ENCODE measurements at regions not wholly inside any gene's neighbourhood (a gene's known extent, or its start where the extent isn't known, plus 50 kb on each side); places are given as distances from the start of the nearest gene placed in this dataset.

DNA sequence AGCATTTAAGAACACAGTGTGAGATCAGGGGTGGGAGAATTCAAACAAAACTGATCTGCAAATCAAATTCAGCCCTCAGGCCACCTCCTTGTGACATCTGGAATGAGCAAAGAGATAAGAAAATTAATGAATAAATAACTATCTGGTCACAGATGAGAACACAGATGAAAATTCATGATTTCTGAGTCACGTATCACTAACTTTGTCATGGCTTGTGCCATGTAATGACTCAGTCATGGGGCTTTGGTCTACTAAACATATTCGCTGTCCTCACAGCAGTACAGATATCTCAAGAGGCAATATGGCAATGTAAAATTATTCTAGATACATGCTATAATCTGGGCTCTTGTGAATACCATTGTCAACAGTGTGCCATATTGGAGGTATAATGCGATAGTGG is 274.4 kb downstream of the MAN2A1 start:
- intact Hi-C loops (cut with micrococcal nuclease) = no loop called here
- Mint-ChIP-seq H3K9me3 (peaks cover 0 to 3% (median 0%) of the 10 kb centered on the region in 8 donors), H3K27me3 (no peaks in the 10 kb centered on the region), H3K4me1 (peaks cover 0 to 2% (median 1%) of the 10 kb centered on the region in 4 donors), H3K27ac (no peak overlapping the region), H3K36me3 (no peaks in the 10 kb centered on the region), H3K4me3 (no peak overlapping the region)
- ChIA-PET CTCF (ENCODE audit: partially characterized antibody) (no interaction called here), POLR2A (ENCODE audit: partially characterized antibody) (no interaction called here)
- H3K27ac ChIP-seq (ENCODE audit: low read depth, low read length) = no peak overlapping the region
- H3K4me1 ChIP-seq (ENCODE audit: insufficient read depth, low read length) = no peaks in the 10 kb centered on the region
- H3K36me3 ChIP-seq (ENCODE audit: insufficient read depth, low read length) = no peaks in the 10 kb centered on the region
- no peak overlapping the region for H3K4me3 ChIP-seq (ENCODE audit: low read length in 2 of 2)
- no peak for DNase-seq
- H3K27me3 ChIP-seq (ENCODE audit: insufficient read depth, low read length) = no peaks in the 10 kb centered on the region
- no peaks in the 10 kb centered on the region for H3K9me3 ChIP-seq (ENCODE audit: control insufficient read depth in 1 of 2, low read length in 2 of 2)

DNA sequence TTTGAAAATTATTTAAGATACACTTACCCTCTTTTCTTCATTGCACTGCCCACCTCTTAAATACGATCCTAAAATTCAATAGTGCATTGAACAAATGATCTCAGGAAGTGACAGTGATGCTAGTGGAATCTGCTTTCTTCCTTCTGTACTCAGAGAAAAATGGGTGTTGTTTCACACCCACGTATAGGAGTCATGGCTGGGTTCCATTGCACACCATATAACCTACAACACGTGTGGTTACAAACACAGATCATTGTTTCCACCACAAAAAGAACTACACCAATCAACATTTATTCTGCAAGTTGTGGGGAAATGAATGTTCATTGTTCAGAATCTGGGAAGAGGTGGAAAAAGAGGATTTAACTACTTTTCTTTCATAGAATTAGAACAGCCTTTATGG is 275.9 kb downstream of the MAN2A1 start:
- H3K4me1 ChIP-seq (ENCODE audit: insufficient read depth, low read length) = no peaks in the 10 kb centered on the region
- no peaks in the 10 kb centered on the region for H3K36me3 ChIP-seq (ENCODE audit: insufficient read depth, low read length)
- no peak overlapping the region for H3K27ac ChIP-seq (ENCODE audit: low read depth, low read length)
- no peak for DNase-seq
- H3K27ac Mint-ChIP-seq = no peak overlapping the region
- H3K4me3 Mint-ChIP-seq = no peak overlapping the region
- intact Hi-C loops (cut with micrococcal nuclease) = no loop called here
- H3K4me1 Mint-ChIP-seq = no peaks in the 10 kb centered on the region
- H3K36me3 Mint-ChIP-seq = no peaks in the 10 kb centered on the region
- H3K27me3 Mint-ChIP-seq = no peaks in the 10 kb centered on the region
- POLR2A ChIA-PET (ENCODE audit: partially characterized antibody) = no interaction called here
- CTCF ChIA-PET (ENCODE audit: partially characterized antibody) = no interaction called here
- no peaks in the 10 kb centered on the region for H3K27me3 ChIP-seq (ENCODE audit: insufficient read depth, low read length)
- no peak overlapping the region for H3K4me3 ChIP-seq (ENCODE audit: low read length in 2 of 2)
- H3K9me3 ChIP-seq (ENCODE audit: control insufficient read depth in 1 of 2, low read length in 2 of 2) = no peaks in the 10 kb centered on the region
- peaks cover 0 to 3% (median 0%) of the 10 kb centered on the region in 8 donors for H3K9me3 Mint-ChIP-seq

DNA sequence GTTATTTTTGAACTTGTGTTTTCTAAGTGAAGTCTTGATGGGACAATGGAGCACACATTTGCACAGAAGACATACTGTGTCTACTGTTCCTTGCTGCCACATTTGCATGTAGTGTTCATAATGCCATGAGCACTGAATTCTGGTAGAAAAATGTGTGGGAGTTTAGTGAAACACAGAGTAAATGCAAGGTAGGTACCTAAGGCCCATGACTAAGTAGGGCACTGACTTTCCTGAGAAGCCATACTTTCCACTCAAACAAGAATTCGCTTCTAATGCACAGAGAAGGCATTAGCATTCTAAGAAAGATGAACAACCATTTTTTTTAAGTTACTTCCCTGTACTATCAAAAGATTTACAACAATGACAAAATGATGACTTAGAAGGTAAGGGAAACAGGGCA is 282.2 kb downstream of the MAN2A1 start:
- ChIA-PET CTCF (ENCODE audit: partially characterized antibody) (no interaction called here), POLR2A (ENCODE audit: partially characterized antibody) (interaction anchor here (0.6 kb wide), 1 partner anchor 50 kb away, joined by 3 read pairs; no protein-coding TSS in a partner anchor)
- H3K36me3 Mint-ChIP-seq = no peaks in the 10 kb centered on the region
- H3K4me1 Mint-ChIP-seq = peaks cover 0 to 11% (median 3%) of the 10 kb centered on the region in 4 donors
- no peaks in the 10 kb centered on the region for H3K27me3 Mint-ChIP-seq
- Histone ChIP-seq H3K27me3 (ENCODE audit: insufficient read depth, low read length) (no peaks in the 10 kb centered on the region), H3K27ac (ENCODE audit: low read depth, low read length) (no peak overlapping the region), H3K36me3 (ENCODE audit: insufficient read depth, low read length) (no peaks in the 10 kb centered on the region), H3K9me3 (ENCODE audit: control insufficient read depth in 1 of 2, low read length in 2 of 2) (no peaks in the 10 kb centered on the region), H3K4me3 (ENCODE audit: low read length in 2 of 2) (no peak overlapping the region), H3K4me1 (ENCODE audit: insufficient read depth, low read length) (no peaks in the 10 kb centered on the region)
- H3K4me3 Mint-ChIP-seq = no peak overlapping the region
- no peak overlapping the region for H3K27ac Mint-ChIP-seq
- intact Hi-C loops (cut with micrococcal nuclease) = no loop called here
- no peak for DNase-seq
- peaks cover 0 to 3% (median 0%) of the 10 kb centered on the region in 8 donors for H3K9me3 Mint-ChIP-seq

DNA sequence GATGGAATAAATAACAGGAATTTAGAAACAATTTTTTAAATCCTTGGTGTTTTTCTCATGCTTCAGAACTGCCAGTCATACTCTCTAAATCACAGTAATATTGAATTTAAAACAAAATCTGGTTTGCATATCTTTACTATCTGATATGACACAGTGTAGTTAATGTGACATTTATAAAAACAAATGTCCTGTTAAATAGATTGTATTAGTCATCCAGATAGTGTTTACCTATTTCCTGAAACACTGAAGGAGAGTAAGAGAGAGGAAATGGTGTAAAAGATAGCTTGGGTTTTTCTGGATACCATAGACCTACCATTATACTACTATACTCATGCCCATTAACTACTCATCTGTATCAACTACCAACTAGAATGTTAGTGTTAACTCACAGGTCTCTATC is 292.3 kb downstream of the MAN2A1 start:
- no peaks in the 10 kb centered on the region for H3K27me3 ChIP-seq (ENCODE audit: insufficient read depth, low read length)
- peaks cover 0 to 1% of the 10 kb centered on the region in 2 donors for H3K27me3 Mint-ChIP-seq
- POLR2A ChIA-PET (ENCODE audit: partially characterized antibody) = no interaction called here
- H3K4me3 ChIP-seq (ENCODE audit: low read length in 2 of 2) = no peak overlapping the region
- H3K27ac Mint-ChIP-seq = no peak overlapping the region
- H3K9me3 ChIP-seq (ENCODE audit: control insufficient read depth in 1 of 2, low read length in 2 of 2) = no peaks in the 10 kb centered on the region
- H3K4me3 Mint-ChIP-seq = no peak overlapping the region
- H3K9me3 Mint-ChIP-seq = peaks cover 0 to 2% (median 0%) of the 10 kb centered on the region in 8 donors
- no peak overlapping the region for H3K27ac ChIP-seq (ENCODE audit: low read depth, low read length)
- peaks cover 0 to 2% (median 0%) of the 10 kb centered on the region in 4 donors for H3K4me1 Mint-ChIP-seq
- intact Hi-C loops (cut with micrococcal nuclease) = no loop called here
- DNase-seq = no peak
- no peaks in the 10 kb centered on the region for H3K4me1 ChIP-seq (ENCODE audit: insufficient read depth, low read length)
- CTCF ChIA-PET (ENCODE audit: partially characterized antibody) = no interaction called here
- no peaks in the 10 kb centered on the region for H3K36me3 ChIP-seq (ENCODE audit: insufficient read depth, low read length)
- no peaks in the 10 kb centered on the region for H3K36me3 Mint-ChIP-seq

DNA sequence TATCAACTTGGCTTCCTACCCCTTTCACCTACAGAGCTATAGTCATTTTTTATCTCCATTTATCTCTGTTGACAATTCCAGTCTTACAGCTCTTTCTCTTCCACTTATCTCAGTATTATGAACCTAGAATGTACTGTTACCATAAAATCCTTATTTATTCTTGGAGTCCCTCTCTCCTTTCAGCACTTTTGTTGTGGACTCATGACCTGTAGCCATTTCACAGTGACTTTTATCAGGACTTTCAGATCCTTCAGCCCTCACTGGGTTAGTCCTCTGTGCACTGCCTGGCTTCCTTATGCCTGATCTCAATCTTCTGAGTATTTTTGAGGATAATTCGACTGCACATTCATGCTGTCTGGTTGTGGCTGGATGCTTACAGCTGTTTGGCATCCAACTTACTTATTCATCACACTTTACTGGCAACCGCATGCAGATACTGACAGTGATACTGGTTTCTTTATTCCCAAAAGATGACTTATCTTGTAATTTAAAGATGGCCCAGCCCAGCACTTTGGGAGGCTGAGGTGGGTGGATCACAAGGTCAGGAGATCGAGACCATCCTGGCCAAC is 293.3 kb downstream of the MAN2A1 start:
- ChIA-PET POLR2A (ENCODE audit: partially characterized antibody) (no interaction called here), CTCF (ENCODE audit: partially characterized antibody) (no interaction called here)
- Histone ChIP-seq H3K4me1 (ENCODE audit: insufficient read depth, low read length) (no peaks in the 10 kb centered on the region), H3K4me3 (ENCODE audit: low read length in 2 of 2) (no peak overlapping the region), H3K36me3 (ENCODE audit: insufficient read depth, low read length) (no peaks in the 10 kb centered on the region), H3K9me3 (ENCODE audit: control insufficient read depth in 1 of 2, low read length in 2 of 2) (no peaks in the 10 kb centered on the region), H3K27ac (ENCODE audit: low read depth, low read length) (no peak overlapping the region), H3K27me3 (ENCODE audit: insufficient read depth, low read length) (no peaks in the 10 kb centered on the region)
- Mint-ChIP-seq H3K27me3 (peaks cover 0 to 1% of the 10 kb centered on the region in 2 donors), H3K9me3 (peaks cover 0 to 4% (median 0%) of the 10 kb centered on the region in 8 donors), H3K36me3 (no peaks in the 10 kb centered on the region), H3K27ac (no peak overlapping the region), H3K4me3 (no peak overlapping the region), H3K4me1 (peaks cover 0 to 2% (median 0%) of the 10 kb centered on the region in 4 donors)
- no peak for DNase-seq
- intact Hi-C loops (cut with micrococcal nuclease) = no loop called here

DNA sequence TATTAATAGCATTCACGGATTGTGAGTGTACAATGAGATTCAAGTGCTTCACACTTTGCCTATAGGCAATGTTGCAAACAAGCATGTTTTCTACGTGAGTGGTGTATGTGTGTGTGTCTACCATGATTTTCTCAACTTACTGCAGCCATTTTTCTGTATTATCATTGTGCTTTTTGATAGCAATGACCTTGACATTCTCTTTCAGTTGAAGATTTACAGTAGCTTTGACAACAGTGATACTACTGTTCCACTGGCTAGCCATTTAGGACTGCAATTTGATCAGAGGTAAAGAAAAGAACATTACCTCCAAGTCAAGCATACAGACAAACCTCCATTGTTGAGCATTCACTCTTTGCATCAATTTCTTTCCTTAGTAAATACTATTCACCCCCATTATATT is 297.0 kb downstream of the MAN2A1 start:
- DNase-seq = no peak
- POLR2A ChIA-PET (ENCODE audit: partially characterized antibody) = no interaction called here
- intact Hi-C loops (cut with micrococcal nuclease) = no loop called here

DNA sequence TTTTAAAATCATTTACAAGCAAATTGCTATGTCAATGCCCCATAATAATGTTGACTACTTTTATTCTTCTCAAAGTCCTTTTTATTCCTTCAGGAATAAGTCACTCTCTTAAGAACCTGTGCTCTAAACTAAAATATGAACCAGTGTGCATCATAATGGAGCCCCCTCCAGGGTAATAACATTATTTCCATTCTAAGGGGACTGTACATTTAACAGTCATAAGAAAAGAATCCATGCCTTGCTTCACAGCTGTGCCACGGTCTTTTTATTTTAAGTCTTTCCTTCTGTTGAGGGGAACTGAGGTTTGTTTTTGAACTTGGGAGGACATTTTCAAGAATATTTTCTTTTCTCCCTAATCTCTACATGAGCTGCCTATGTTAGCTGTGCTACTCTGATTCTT is 297.6 kb downstream of the MAN2A1 start:
- Histone ChIP-seq H3K27me3 (ENCODE audit: insufficient read depth, low read length) (no peaks in the 10 kb centered on the region), H3K9me3 (ENCODE audit: control insufficient read depth in 1 of 2, low read length in 2 of 2) (no peaks in the 10 kb centered on the region), H3K4me3 (ENCODE audit: low read length in 2 of 2) (no peak overlapping the region), H3K36me3 (ENCODE audit: insufficient read depth, low read length) (no peaks in the 10 kb centered on the region), H3K27ac (ENCODE audit: low read depth, low read length) (no peak overlapping the region), H3K4me1 (ENCODE audit: insufficient read depth, low read length) (no peaks in the 10 kb centered on the region)
- peaks cover 0 to 4% (median 0%) of the 10 kb centered on the region in 8 donors for H3K9me3 Mint-ChIP-seq
- ChIA-PET POLR2A (ENCODE audit: partially characterized antibody) (no interaction called here), CTCF (ENCODE audit: partially characterized antibody) (no interaction called here)
- peaks cover 1 to 6% of the 10 kb centered on the region in 2 donors for H3K27me3 Mint-ChIP-seq
- intact Hi-C loops (cut with micrococcal nuclease) = no loop called here
- peaks cover 0 to 2% (median 0%) of the 10 kb centered on the region in 4 donors for H3K4me1 Mint-ChIP-seq
- H3K4me3 Mint-ChIP-seq = no peak overlapping the region
- DNase-seq = no peak
- no peaks in the 10 kb centered on the region for H3K36me3 Mint-ChIP-seq
- H3K27ac Mint-ChIP-seq = no peak overlapping the region

More for the DNA sequence above, 297.0 kb downstream of the MAN2A1 start:
- CTCF ChIA-PET (ENCODE audit: partially characterized antibody) = no interaction called here
- H3K27me3 Mint-ChIP-seq = peaks cover 1 to 6% of the 10 kb centered on the region in 2 donors
- peaks cover 0 to 2% (median 0%) of the 10 kb centered on the region in 4 donors for H3K4me1 Mint-ChIP-seq
- H3K36me3 ChIP-seq (ENCODE audit: insufficient read depth, low read length) = no peaks in the 10 kb centered on the region
- H3K4me3 ChIP-seq (ENCODE audit: low read length in 2 of 2) = no peak overlapping the region
- no peak overlapping the region for H3K27ac ChIP-seq (ENCODE audit: low read depth, low read length)
- H3K27ac Mint-ChIP-seq = no peak overlapping the region
- H3K9me3 ChIP-seq (ENCODE audit: control insufficient read depth in 1 of 2, low read length in 2 of 2) = no peaks in the 10 kb centered on the region
- peaks cover 0 to 4% (median 0%) of the 10 kb centered on the region in 8 donors for H3K9me3 Mint-ChIP-seq
- no peak overlapping the region for H3K4me3 Mint-ChIP-seq
- H3K4me1 ChIP-seq (ENCODE audit: insufficient read depth, low read length) = no peaks in the 10 kb centered on the region
- H3K27me3 ChIP-seq (ENCODE audit: insufficient read depth, low read length) = no peaks in the 10 kb centered on the region
- H3K36me3 Mint-ChIP-seq = no peaks in the 10 kb centered on the region

DNA sequence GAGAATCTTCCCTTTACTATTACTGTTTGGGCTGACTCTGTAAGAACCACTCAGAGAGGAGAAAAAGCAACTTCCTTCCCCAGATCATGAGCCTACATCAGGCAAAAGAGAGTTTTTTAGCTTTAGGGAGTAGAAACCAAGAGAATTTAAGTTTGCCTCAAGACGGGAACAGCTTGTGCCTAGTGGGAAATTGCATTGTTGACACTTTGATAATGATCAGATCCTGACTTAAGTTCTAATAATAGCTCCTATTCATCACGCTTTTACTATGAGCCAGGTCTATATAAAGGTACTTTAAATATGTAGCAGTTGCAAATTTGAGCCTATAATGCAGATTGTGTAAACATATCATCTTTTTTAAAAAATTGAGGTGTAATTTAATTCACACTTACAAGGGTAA is 298.2 kb downstream of the MAN2A1 start:
- intact Hi-C loops (cut with micrococcal nuclease) = no loop called here
- no peak overlapping the region for H3K4me3 ChIP-seq (ENCODE audit: low read length in 2 of 2)

More for the DNA sequence above, 298.2 kb downstream of the MAN2A1 start:
- H3K27me3 Mint-ChIP-seq = peaks cover 1 to 6% of the 10 kb centered on the region in 2 donors
- H3K4me1 Mint-ChIP-seq = peaks cover 0 to 2% (median 0%) of the 10 kb centered on the region in 4 donors
- Histone ChIP-seq H3K27me3 (ENCODE audit: insufficient read depth, low read length) (no peaks in the 10 kb centered on the region), H3K27ac (ENCODE audit: low read depth, low read length) (no peak overlapping the region), H3K36me3 (ENCODE audit: insufficient read depth, low read length) (no peaks in the 10 kb centered on the region), H3K4me1 (ENCODE audit: insufficient read depth, low read length) (no peaks in the 10 kb centered on the region), H3K9me3 (ENCODE audit: control insufficient read depth in 1 of 2, low read length in 2 of 2) (no peaks in the 10 kb centered on the region)
- no peaks in the 10 kb centered on the region for H3K36me3 Mint-ChIP-seq
- H3K4me3 Mint-ChIP-seq = no peak overlapping the region
- ChIA-PET POLR2A (ENCODE audit: partially characterized antibody) (no interaction called here), CTCF (ENCODE audit: partially characterized antibody) (no interaction called here)
- peaks cover 0 to 4% (median 0%) of the 10 kb centered on the region in 8 donors for H3K9me3 Mint-ChIP-seq
- no peak overlapping the region for H3K27ac Mint-ChIP-seq
- no peak for DNase-seq
